Peyer's patch (tissue), 4 donors: ENCODE measurements at regions not wholly inside any gene's neighbourhood (a gene's known extent, or its start where the extent isn't known, plus 50 kb on each side); places are given as distances from the start of the nearest gene placed in this dataset.

Source experiments
- CTCF ChIP-seq, 6 experiments: fragments of 450-650 bp in 4 of 6; fragments of 200-600 bp in 2 of 6; sonication (generic) in 1 of 6; IDR thresholded peaks; one replicate each; pipeline ENCODE4 v1.5.1; 2017 to 2019; ENCODE audit warnings: antibody characterized with exemption in 6 of 6, mild to moderate bottlenecking in 3 of 6, moderate library complexity in 1 of 6
- POLR2A ChIP-seq, 2 donors: fragments of 450-650 bp; IDR thresholded peaks; one replicate each; pipeline ENCODE4 v1.5.1; 2017; ENCODE audit warnings: antibody characterized with exemption in 2 of 2, mild to moderate bottlenecking in 2 of 2, moderate library complexity in 2 of 2

GRCh38 chr5:98414938-98415337 is 358.5 kb upstream of the RGMB start:
- TF ChIP-seq CTCF (IDR thresholded peaks at IDR 0.05) (no peak), POLR2A (IDR thresholded peaks at IDR 0.05) (no peak)
